ENCODE measurements at regions not wholly inside any gene's neighbourhood (a gene's known extent, or its start where the extent isn't known, plus 50 kb on each side); places are given as distances from the start of the nearest gene placed in this dataset.
A peak's percentile ranks its signal among the peaks of the same experiment; 100 is the strongest.

DNA sequence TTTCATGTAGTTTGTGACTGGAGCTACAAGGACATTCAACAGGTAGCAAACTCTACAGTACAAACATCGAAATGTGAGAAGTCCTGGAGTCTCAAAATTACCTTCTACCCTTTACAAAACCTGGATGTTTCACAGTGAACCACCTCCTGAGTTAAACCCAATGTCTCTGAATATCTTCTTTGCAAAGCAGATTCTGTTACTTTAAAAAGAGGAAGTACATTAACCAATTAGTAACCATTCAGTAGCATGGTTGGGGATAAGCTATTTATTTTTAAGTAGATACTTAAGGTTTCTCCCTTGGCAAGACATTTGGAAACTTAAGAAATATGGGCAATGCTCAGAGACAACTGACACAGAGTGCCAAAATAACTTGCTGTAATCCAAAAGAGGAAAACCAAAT lies 371.9 kb upstream of the NWD2 start:
- no peak overlapping the region for H3K4me3 ChIP-seq
- H3K36me3 ChIP-seq, result no peaks in the 10 kb centered on the region
- DNase-seq (peak in 1 of 4 donors; percentile 4), ATAC-seq (no peak)
- intact Hi-C loops (cut with DNase I), result no loop called here
- no peaks in the 10 kb centered on the region for H3K27me3 ChIP-seq
- H3K27ac ChIP-seq, result no peak overlapping the region
- H3K9me3 ChIP-seq, result no peaks in the 10 kb centered on the region
- no peaks in the 10 kb centered on the region for H3K4me1 ChIP-seq
- TF ChIP-seq, protein P1, sequence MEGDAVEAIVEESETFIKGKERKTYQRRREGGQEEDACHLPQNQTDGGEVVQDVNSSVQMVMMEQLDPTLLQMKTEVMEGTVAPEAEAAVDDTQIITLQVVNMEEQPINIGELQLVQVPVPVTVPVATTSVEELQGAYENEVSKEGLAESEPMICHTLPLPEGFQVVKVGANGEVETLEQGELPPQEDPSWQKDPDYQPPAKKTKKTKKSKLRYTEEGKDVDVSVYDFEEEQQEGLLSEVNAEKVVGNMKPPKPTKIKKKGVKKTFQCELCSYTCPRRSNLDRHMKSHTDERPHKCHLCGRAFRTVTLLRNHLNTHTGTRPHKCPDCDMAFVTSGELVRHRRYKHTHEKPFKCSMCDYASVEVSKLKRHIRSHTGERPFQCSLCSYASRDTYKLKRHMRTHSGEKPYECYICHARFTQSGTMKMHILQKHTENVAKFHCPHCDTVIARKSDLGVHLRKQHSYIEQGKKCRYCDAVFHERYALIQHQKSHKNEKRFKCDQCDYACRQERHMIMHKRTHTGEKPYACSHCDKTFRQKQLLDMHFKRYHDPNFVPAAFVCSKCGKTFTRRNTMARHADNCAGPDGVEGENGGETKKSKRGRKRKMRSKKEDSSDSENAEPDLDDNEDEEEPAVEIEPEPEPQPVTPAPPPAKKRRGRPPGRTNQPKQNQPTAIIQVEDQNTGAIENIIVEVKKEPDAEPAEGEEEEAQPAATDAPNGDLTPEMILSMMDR (IDR thresholded peaks at IDR 0.05), result no peak

- no peak for ATAC-seq
- no peak overlapping the region for H3K4me3 ChIP-seq
- no peaks in the 10 kb centered on the region for H3K36me3 ChIP-seq
- H3K4me1 ChIP-seq, result no peaks in the 10 kb centered on the region
- peaks cover 0 to 2% of the 10 kb centered on the region in 2 donors for H3K9me3 ChIP-seq
- H3K27ac ChIP-seq, result no peak overlapping the region
- H3K27me3 ChIP-seq, result no peaks in the 10 kb centered on the region
- intact Hi-C loops (cut with DNase I), result no loop called here
- no peak for DNase-seq
- TF ChIP-seq, protein P1 (IDR thresholded peaks at IDR 0.05), result no peak
These were observed 360.4 kb upstream of the NWD2 start for GRCh38 chr4:36884151-36884550.

GRCh38 chr4:36891971-36892370 lies 352.6 kb upstream of the NWD2 start:
- Histone ChIP-seq H3K36me3 (no peaks in the 10 kb centered on the region), H3K9me3 (peaks cover 0 to 2% of the 10 kb centered on the region in 2 donors), H3K4me3 (no peak overlapping the region), H3K4me1 (no peaks in the 10 kb centered on the region), H3K27me3 (no peaks in the 10 kb centered on the region), H3K27ac (no peak overlapping the region)
- DNase-seq (peak in 1 of 4 donors; percentile 45), ATAC-seq (no peak)
- intact Hi-C loops (cut with DNase I), result no loop called here
- TF ChIP-seq, protein P1 (IDR thresholded peaks at IDR 0.05), result no peak

DNA sequence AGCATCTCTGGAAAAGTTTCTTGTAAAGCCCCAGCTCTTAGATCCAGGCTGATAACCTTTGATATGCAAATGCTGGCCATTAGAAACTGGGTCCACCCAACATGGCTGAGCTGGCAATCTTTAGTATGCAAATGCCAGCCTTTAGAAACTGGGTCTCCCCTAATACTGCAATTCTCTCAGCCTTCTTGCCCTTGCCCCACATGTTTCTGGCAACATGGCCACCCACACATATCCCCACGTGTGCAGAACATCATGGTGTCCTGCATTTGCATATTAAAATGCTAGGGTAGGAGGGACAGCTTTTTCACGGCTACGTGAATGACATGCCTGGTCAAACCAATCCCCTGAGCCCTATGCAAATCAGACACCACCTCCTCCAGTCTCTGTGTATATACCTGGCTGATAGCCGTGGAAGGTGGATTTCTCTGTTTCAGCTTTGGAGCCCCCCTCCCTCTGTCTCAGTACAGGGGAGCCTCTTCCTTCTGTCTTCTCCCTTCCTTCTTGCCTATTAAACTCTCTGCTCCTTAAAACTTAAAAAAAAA lies 344.0 kb upstream of the NWD2 start:
- Histone ChIP-seq H3K9me3 (no peaks in the 10 kb centered on the region), H3K36me3 (no peaks in the 10 kb centered on the region), H3K27ac (no peak overlapping the region), H3K4me3 (no peak overlapping the region), H3K4me1 (no peaks in the 10 kb centered on the region), H3K27me3 (no peaks in the 10 kb centered on the region)
- intact Hi-C loops (cut with DNase I), result no loop called here
- no peak for DNase-seq
- TF ChIP-seq, protein P1 (IDR thresholded peaks at IDR 0.05), result no peak
- ATAC-seq, result no peak

- TF ChIP-seq, protein P1 (IDR thresholded peaks at IDR 0.05), result no peak
- H3K9me3 ChIP-seq, result no peaks in the 10 kb centered on the region
- no peak overlapping the region for H3K27ac ChIP-seq
- no peak for DNase-seq
- ATAC-seq, result no peak
- no peaks in the 10 kb centered on the region for H3K4me1 ChIP-seq
- no peaks in the 10 kb centered on the region for H3K27me3 ChIP-seq
- intact Hi-C loops (cut with DNase I), result no loop called here
- H3K4me3 ChIP-seq, result no peak overlapping the region
- H3K36me3 ChIP-seq, result no peaks in the 10 kb centered on the region
These were observed 339.7 kb upstream of the NWD2 start for GRCh38 chr4:36904823-36905222.

All from left lung (tissue), 4 donors.